IMR-90 (cell line): ENCODE measurements at regions not wholly inside any gene's neighbourhood (a gene's known extent, or its start where the extent isn't known, plus 50 kb on each side); places are given as distances from the start of the nearest gene placed in this dataset.
A peak's percentile ranks its signal among the peaks of the same experiment; 100 is the strongest.

Experiments
- ATAC-seq: fragments of 200-7000 bp; cut with Tn5 transposase; 2 replicates; pipeline ENCODE4 v1.9.1; 2020; ENCODE audit warnings: low read depth, mild to moderate bottlenecking, moderate library complexity
- BruUV-seq: library from RNA; stranded (reverse); fragments of 400-500 nt; replicated peaks from 2 replicates; lab custom pipeline; 2021; lab: Mats Ljungman, UMichigan
- CTCF ChIA-PET: fragments of 300-600 bp; formaldehyde crosslinking; extraction: SDS; loops from one replicate; lab custom pipeline; 2021; ENCODE audit warnings: antibody characterized with exemption; lab: Yijun Ruan, JAX
- POLR2A ChIA-PET: fragments of 300-600 bp; sonication (Branson Sonifier 250); formaldehyde crosslinking; loops from one replicate; lab custom pipeline; 2022; ENCODE audit warnings: antibody characterized with exemption; ENCODE audit not compliant: unreplicated experiment; lab: Charles Lee
- DNase-seq: peaks from one replicate; pipeline ENCODE4 v3.0.0; 2013
- H2AFZ ChIP-seq: replicated peaks from 2 replicates; pipeline ENCODE3; 2013; ENCODE audit warnings: low read length, mild to moderate bottlenecking; ENCODE audit not compliant: poor library complexity
- H2AK5ac ChIP-seq: 2 replicates; pipeline ENCODE4 v1.6.1; 2013; ENCODE audit warnings: low read depth, low read length, inconsistent platforms
- H2AK9ac ChIP-seq: replicated peaks from 2 replicates; pipeline ENCODE3; 2013; ENCODE audit warnings: mild to moderate bottlenecking, low read depth, low read length, moderate library complexity; ENCODE audit not compliant: poor library complexity
- H2BK120ac ChIP-seq: 2 replicates; pipeline ENCODE4 v1.6.1; 2013; ENCODE audit warnings: low read depth, low read length, inconsistent platforms
- H2BK15ac ChIP-seq: 3 replicates; pipeline ENCODE4 v1.6.1; 2013; ENCODE audit warnings: low read depth, low read length, inconsistent platforms
- H2BK20ac ChIP-seq: 2 replicates; pipeline ENCODE4 v1.6.1; 2013; ENCODE audit warnings: low read depth, mild to moderate bottlenecking, inconsistent platforms, low read length, moderate library complexity
- H2BK5ac ChIP-seq: 2 replicates; pipeline ENCODE4 v1.6.1; 2013; ENCODE audit warnings: mild to moderate bottlenecking, low read depth, low read length, inconsistent platforms; ENCODE audit not compliant: poor library complexity, severe bottlenecking
- H3K14ac ChIP-seq: replicated peaks from 2 replicates; pipeline ENCODE4 v1.6.1; 2013; ENCODE audit warnings: low read depth, low read length, inconsistent platforms
- H3K18ac ChIP-seq: 2 replicates; pipeline ENCODE4 v1.6.1; 2013; ENCODE audit warnings: low read depth, low read length, control low read depth
- H3K23ac ChIP-seq: 2 replicates; pipeline ENCODE4 v1.6.1; 2013; ENCODE audit warnings: low read depth, low read length, inconsistent platforms
- H3K27ac ChIP-seq: 2 replicates; pipeline ENCODE4 v1.5.1; 2013; ENCODE audit warnings: mild to moderate bottlenecking, control low read depth, low read length; ENCODE audit not compliant: insufficient read depth
- H3K27me3 ChIP-seq: 2 replicates; pipeline ENCODE4 v1.6.1; 2013; ENCODE audit warnings: low read length; ENCODE audit not compliant: control insufficient read depth, insufficient read depth
- H3K36me3 ChIP-seq: 2 replicates; pipeline ENCODE4 v1.6.1; 2013; ENCODE audit warnings: low read length, mixed read lengths; ENCODE audit not compliant: control insufficient read depth, insufficient read depth
- H3K4ac ChIP-seq: 2 replicates; pipeline ENCODE4 v1.6.1; 2013; ENCODE audit warnings: low read depth, low read length, inconsistent platforms
- H3K4me1 ChIP-seq: 2 replicates; pipeline ENCODE4 v1.6.1; 2013; ENCODE audit warnings: low read length, mixed read lengths; ENCODE audit not compliant: control insufficient read depth, insufficient read depth
- H3K4me2 ChIP-seq: 2 replicates; pipeline ENCODE4 v1.6.1; 2013; ENCODE audit warnings: low read depth, mild to moderate bottlenecking, control low read depth, low read length, moderate library complexity
- H3K4me3 ChIP-seq: 2 replicates; pipeline ENCODE4 v1.5.1; 2013; ENCODE audit warnings: low read depth, mild to moderate bottlenecking, control low read depth, low read length, moderate library complexity; ENCODE audit not compliant: insufficient read depth
- H3K56ac ChIP-seq: 2 replicates; pipeline ENCODE4 v1.6.1; 2013; ENCODE audit warnings: low read length, inconsistent platforms; ENCODE audit not compliant: insufficient read depth; ENCODE audit errors: extremely low read depth
- H3K79me1 ChIP-seq, 2 experiments: 2 replicates each; pipeline ENCODE4 v1.6.1; 2013; ENCODE audit warnings: low read length in 2 of 2, inconsistent platforms in 1 of 2, low read depth in 1 of 2
- H3K9ac ChIP-seq: 2 replicates; pipeline ENCODE4 v1.6.1; 2013; ENCODE audit warnings: low read depth, low read length, control low read depth
- H3K9me1 ChIP-seq: 2 replicates; pipeline ENCODE4 v1.6.1; 2013; ENCODE audit warnings: low read length, inconsistent platforms; ENCODE audit not compliant: insufficient read depth
- H3K9me3 ChIP-seq: 2 replicates; pipeline ENCODE4 v1.6.1; 2013; ENCODE audit warnings: low read length; ENCODE audit not compliant: control insufficient read depth, insufficient read depth
- H4K20me1 ChIP-seq: 2 replicates; pipeline ENCODE4 v1.6.1; 2013; ENCODE audit warnings: low read length, inconsistent platforms; ENCODE audit not compliant: insufficient read depth
- H4K5ac ChIP-seq: 2 replicates; pipeline ENCODE4 v1.6.1; 2013; ENCODE audit warnings: mild to moderate bottlenecking, low read depth, low read length, control low read depth
- H4K8ac ChIP-seq, 2 experiments: 2 replicates each; pipeline ENCODE4 v1.6.1; 2013; ENCODE audit warnings: low read depth in 2 of 2, low read length in 2 of 2, control low read depth in 1 of 2, inconsistent platforms in 1 of 2
- H4K91ac ChIP-seq: 2 replicates; pipeline ENCODE4 v1.6.1; 2013; ENCODE audit warnings: low read depth, low read length, inconsistent platforms; ENCODE audit not compliant: insufficient read depth
- FOS ChIP-seq: fragments of 150-350 bp; IDR thresholded peaks from 2 replicates; pipeline ENCODE4 v1.6.1; 2016; ENCODE audit warnings: low read depth, low read length
- MAFK ChIP-seq: IDR thresholded peaks from 2 replicates; pipeline ENCODE4 v1.6.1; 2012; ENCODE audit warnings: low read depth, low read length, improper control_type of control experiment
- MXI1 ChIP-seq: IDR thresholded peaks from 2 replicates; pipeline ENCODE4 v1.6.1; 2012; ENCODE audit warnings: low read depth, mild to moderate bottlenecking, low read length, moderate library complexity, borderline replicate concordance
- POLR2A ChIP-seq: IDR thresholded peaks from 2 replicates; pipeline ENCODE4 v1.6.1; 2012; ENCODE audit warnings: mild to moderate bottlenecking, low read depth, low read length
- WGBS, 2 experiments: methylation state at CpG; one replicate each; pipeline versions ENCODE4 v1.1.5 to v1.1.7; 2013; ENCODE audit warnings: missing lambda C conversion rate in 2 of 2; ENCODE audit not compliant: insufficient read length in 1 of 2; ENCODE audit errors: extremely low coverage in 2 of 2; 5-methylcytosine and 5-hydroxymethylcytosine counted together
- dilution Hi-C: fragments of 300-500 bp; cut with HindIII; formaldehyde crosslinking; loops from one replicate; pipeline ENCODE4 v1.14.3; 2018; ENCODE audit warnings: low sequenced_read_pairs; ENCODE audit not compliant: unreplicated experiment
- in situ Hi-C: fragments of 300-500 bp; cut with MboI; formaldehyde crosslinking; loops from 3 replicates; pipeline ENCODE4 v1.14.3; 2019; ENCODE audit warnings: low sequenced_read_pairs, inconsistent platforms, mixed read lengths
- intact Hi-C: fragments of 100-400 bp; cut with micrococcal nuclease; formaldehyde crosslinking; loops from 2 replicates; pipeline ENCODE4 v1.10.0; 2022

DNA sequence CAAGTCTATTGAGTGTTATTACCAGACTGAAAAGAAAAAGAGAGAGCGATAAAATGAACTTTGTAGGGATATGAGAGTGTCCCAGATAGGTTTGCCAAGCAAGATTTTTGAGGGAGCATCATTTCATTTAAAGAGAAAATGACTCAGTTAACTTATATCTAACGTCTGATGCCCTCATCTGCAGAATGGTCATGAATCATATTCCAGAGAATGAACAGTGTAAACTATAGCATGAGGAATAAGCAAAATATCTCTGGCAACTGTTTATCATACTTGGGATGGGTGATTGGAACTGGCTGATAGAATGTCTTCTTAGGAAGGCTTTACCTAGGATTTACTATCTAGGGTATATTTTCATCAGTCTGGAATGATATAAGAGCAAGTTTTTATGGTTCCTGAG, 289.4 kb downstream of the CMPK2 start:
- H3K4me3 ChIP-seq: no peak overlapping the region
- no peak for TF ChIP-seq POLR2A
- no peak for TF ChIP-seq MXI1
- peak; percentile 66 for TF ChIP-seq FOS
- 0 out of 2 replicates have a peak, but pooled peaks have one; percentile 37 for TF ChIP-seq MAFK
- ChIA-PET POLR2A (interaction anchor here (0.6 kb wide), 1 partner anchor 396 kb away, joined by 3 read pairs; no protein-coding TSS in a partner anchor), CTCF (no interaction called here)
- DNase-seq (peak; percentile 87), ATAC-seq (peak; percentile 84)
- no peaks in the 10 kb centered on the region for H4K20me1 ChIP-seq
- no peaks in the 10 kb centered on the region for H3K27me3 ChIP-seq
- peak overlapping the region; percentile 91 for H2BK5ac ChIP-seq
- BruUV-seq: no TSS peak
- no peak overlapping the region for H2AK5ac ChIP-seq
- WGBS, 2 experiments: no CpG with 5 or more reads among the region's 2 CpGs
- no peak overlapping the region for H3K14ac ChIP-seq
- no peak overlapping the region for H2AK9ac ChIP-seq
- H4K5ac ChIP-seq: no peak overlapping the region
- no peaks in the 10 kb centered on the region for H3K36me3 ChIP-seq
- no peak overlapping the region; the same call in 1 of the 2 replicates for H3K23ac ChIP-seq
- in situ Hi-C loops: no loop called here
- H3K79me1 ChIP-seq: no peaks in the 10 kb centered on the region
- no peak overlapping the region for H4K91ac ChIP-seq
- H3K4ac ChIP-seq: peak overlapping the region; percentile 55; the same call in 1 of the 2 replicates
- intact Hi-C loops: loop anchor here (5.0 kb wide), 1 partner anchor 51 kb away; no protein-coding TSS in a partner anchor
- peak overlapping the region; percentile 25; the same call in 1 of the 2 replicates for H3K4me2 ChIP-seq
- no peak overlapping the region for H2AFZ ChIP-seq
- dilution Hi-C loops: no loop called here
- 0 out of 2 replicates have a peak overlapping the region, but pooled peaks have one; percentile 73 for H3K56ac ChIP-seq
- H4K8ac ChIP-seq: peak overlapping the region; percentile 75 to 78; a peak in 2 of 4 replicates
- no peaks in the 10 kb centered on the region for H3K9me1 ChIP-seq
- H3K9me3 ChIP-seq: no peaks in the 10 kb centered on the region
- peak overlapping the region; percentile 95; the same call in 1 of the 2 replicates for H2BK20ac ChIP-seq
- H3K9ac ChIP-seq: no peak overlapping the region
- H2BK120ac ChIP-seq: peak overlapping the region; percentile 96
- H2BK15ac ChIP-seq: no peak overlapping the region; the same call in 2 of the 3 replicates
- no peak overlapping the region; the same call in 1 of the 2 replicates for H3K27ac ChIP-seq
- H3K18ac ChIP-seq: 0 out of 2 replicates have a peak overlapping the region, but pooled peaks have one; percentile 98
- H3K4me1 ChIP-seq: peaks cover 8% of the 10 kb centered on the region
